ENCODE measurements at regions not wholly inside any gene's neighbourhood (a gene's known extent, or its start where the extent isn't known, plus 50 kb on each side); places are given as distances from the start of the nearest gene placed in this dataset.

DNA sequence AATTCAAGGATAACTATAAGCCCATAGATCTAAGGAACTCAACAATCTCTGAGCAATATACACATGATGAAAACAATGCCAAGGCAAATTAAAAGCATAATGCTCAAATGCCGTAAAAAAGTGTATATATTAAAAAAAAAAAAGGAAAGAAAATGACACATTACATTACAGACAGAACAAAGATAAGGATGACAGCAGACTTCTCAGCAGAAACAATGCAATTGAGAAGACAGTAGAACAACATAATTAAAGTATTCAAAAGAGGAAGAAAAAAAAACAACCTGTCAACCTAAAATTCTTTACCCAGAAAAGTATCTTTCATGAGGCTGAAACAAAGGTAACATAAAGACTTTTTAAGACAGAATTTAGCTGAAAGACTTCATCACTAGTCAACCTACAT lies 591.7 kb downstream of the ZNF608 start:
- TF ChIP-seq CTCF (IDR thresholded peaks at IDR 0.05), result no peak
- no peak for TF ChIP-seq POLR2AphosphoS5 (IDR thresholded peaks at IDR 0.05)
- TF ChIP-seq EP300 (IDR thresholded peaks at IDR 0.05), result no peak
- TF ChIP-seq POLR2A (IDR thresholded peaks at IDR 0.05), result no peak

Measured in stomach (tissue), 4 donors.